ENCODE measurements at regions not wholly inside any gene's neighbourhood (a gene's known extent, or its start where the extent isn't known, plus 50 kb on each side); places are given as distances from the start of the nearest gene placed in this dataset.

GRCh38 chr4:114109776-114110175, 130.3 kb upstream of the ARSJ start:
- no peak for TF ChIP-seq POLR2A (IDR thresholded peaks at IDR 0.05)
- TF ChIP-seq CTCF (IDR thresholded peaks at IDR 0.05): no peak

Measured in esophagus squamous epithelium (tissue), 4 donors.